AML-193 (cell line): ENCODE measurements at regions not wholly inside any gene's neighbourhood (a gene's known extent, or its start where the extent isn't known, plus 50 kb on each side); places are given as distances from the start of the nearest gene placed in this dataset.
"Not testable (repeated sequence)": the region's sequence is repeated elsewhere in the genome, so short reads cannot be mapped to it uniquely, and the experiment has no call there.

Source experiments
- DNase-seq, 2 experiments: peaks; one replicate each; lab custom pipeline; 2025; lab: John Stamatoyannopoulos, UW

- no peak for DNase-seq
Measured at GRCh38 chr1:67482733-67483482, 52.7 kb upstream of the SERBP1 start.

GRCh38 chr1:67484492-67484891 lies 54.3 kb upstream of the SERBP1 start:
- DNase-seq = no peak

GRCh38 chr1:67485046-67485811 lies 55.0 kb upstream of the SERBP1 start:
- DNase-seq = no peak

GRCh38 chr1:67489643-67490042 lies 59.4 kb upstream of the SERBP1 start:
- peak in 1 of 2 experiments; percentile 10 for DNase-seq

GRCh38 chr1:67491280-67491679 lies 61.1 kb upstream of the SERBP1 start:
- DNase-seq = no peak

GRCh38 chr1:67493148-67493547 lies 62.9 kb upstream of the SERBP1 start:
- no peak for DNase-seq

GRCh38 chr1:67495327-67495726 lies 65.1 kb upstream of the SERBP1 start:
- DNase-seq = no peak

- no peak for DNase-seq
Measured at GRCh38 chr1:67496329-67496728, 66.1 kb upstream of the SERBP1 start.

GRCh38 chr1:67500413-67500959 lies 70.3 kb upstream of the SERBP1 start:
- peak; percentile 68 to 71 for DNase-seq

- no peak for DNase-seq
Measured at GRCh38 chr1:67503974-67504373, 73.8 kb upstream of the SERBP1 start.

GRCh38 chr1:67513392-67514294 lies 83.4 kb upstream of the SERBP1 start:
- not testable (repeated sequence) for DNase-seq

GRCh38 chr1:67514300-67514699 lies 84.1 kb upstream of the SERBP1 start:
- DNase-seq = no peak

GRCh38 chr1:67514786-67515185 lies 84.6 kb upstream of the SERBP1 start:
- DNase-seq = no peak

- DNase-seq = no peak
Measured at GRCh38 chr1:67515324-67516080, 85.3 kb upstream of the SERBP1 start.

GRCh38 chr1:67517046-67517445 lies 86.8 kb upstream of the SERBP1 start:
- no peak for DNase-seq

- no peak for DNase-seq
Measured at GRCh38 chr1:67522001-67522441, 91.8 kb upstream of the SERBP1 start.

- no peak for DNase-seq
Measured at GRCh38 chr1:67522793-67523192, 92.6 kb upstream of the SERBP1 start.

- no peak for DNase-seq
Measured at GRCh38 chr1:67524143-67525052, 94.2 kb upstream of the SERBP1 start.

- no peak for DNase-seq
Measured at GRCh38 chr1:67525053-67525760, 95.0 kb upstream of the SERBP1 start.

GRCh38 chr1:67528141-67528540 lies 97.9 kb upstream of the SERBP1 start:
- DNase-seq = no peak
